Activated CD8-positive, alpha-beta memory T cell treated with anti-CD3 and anti-CD28 coated beads, Interleukin-2, amount 10 ng/mL, durations not matched to agents 7 days and 5 days (primary cell): ENCODE measurements at regions not wholly inside any gene's neighbourhood (a gene's known extent, or its start where the extent isn't known, plus 50 kb on each side); places are given as distances from the start of the nearest gene placed in this dataset.

ENCODE experiments used
- ATAC-seq: fragments of 150-1000 bp; cut with Tn5 transposase; one replicate; pipeline ENCODE4 v1.10.0; 2021; ENCODE audit warnings: moderate library complexity
- CTCF ChIA-PET: fragments of 350-600 bp; sonication (Branson Sonifier 250); formaldehyde crosslinking; loops from one replicate; lab custom pipeline; 2021; ENCODE audit warnings: antibody characterized with exemption; lab: Charles Lee
- DNase-seq: peaks from one replicate; pipeline ENCODE4 v3.0.0-alpha.2; 2020
- H3K27ac Mint-ChIP-seq: one replicate; pipeline ENCODE4 v1.8.0; 2021; ENCODE audit warnings: mild to moderate bottlenecking, mixed read lengths
- H3K27me3 Mint-ChIP-seq: one replicate; pipeline ENCODE4 v1.8.0; 2021; ENCODE audit warnings: mixed read lengths
- H3K36me3 Mint-ChIP-seq: one replicate; pipeline ENCODE4 v1.8.0; 2021; ENCODE audit warnings: mild to moderate bottlenecking, mixed read lengths
- H3K4me1 Mint-ChIP-seq: one replicate; pipeline ENCODE4 v1.8.0; 2021; ENCODE audit warnings: mixed read lengths
- H3K4me3 Mint-ChIP-seq: one replicate; pipeline ENCODE4 v1.8.0; 2021; ENCODE audit warnings: mild to moderate bottlenecking, moderate library complexity, mixed read lengths
- H3K9me3 Mint-ChIP-seq: one replicate; pipeline ENCODE4 v1.8.0; 2022; ENCODE audit warnings: low read depth, mixed read lengths

DNA sequence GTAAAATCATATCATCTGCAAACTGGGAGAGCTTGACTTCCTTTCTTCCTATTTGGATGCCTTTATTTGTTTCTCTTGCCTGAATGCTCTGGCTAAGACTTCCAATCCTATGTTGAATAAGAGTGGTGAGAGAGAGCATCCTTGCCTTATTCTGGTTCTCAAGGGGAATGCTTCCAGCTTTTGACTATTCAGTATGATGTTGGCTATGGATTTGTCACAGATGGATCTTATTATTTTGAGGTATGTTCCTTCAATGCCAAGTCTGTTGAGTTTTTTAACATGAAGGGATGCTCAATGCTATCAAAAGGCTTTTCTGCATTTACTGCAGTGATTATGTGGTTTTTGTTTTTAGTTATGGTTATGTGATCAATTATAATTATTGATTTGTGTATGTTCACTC, 2144.6 kb upstream of the TENM3 start:
- CTCF ChIA-PET = no interaction called here
- Mint-ChIP-seq H3K9me3 (peaks cover 2% of the 10 kb centered on the region), H3K36me3 (no peaks in the 10 kb centered on the region), H3K27ac (no peak overlapping the region), H3K4me1 (no peaks in the 10 kb centered on the region), H3K4me3 (no peak overlapping the region), H3K27me3 (no peaks in the 10 kb centered on the region)
- ATAC-seq (no peak), DNase-seq (no peak)

DNA sequence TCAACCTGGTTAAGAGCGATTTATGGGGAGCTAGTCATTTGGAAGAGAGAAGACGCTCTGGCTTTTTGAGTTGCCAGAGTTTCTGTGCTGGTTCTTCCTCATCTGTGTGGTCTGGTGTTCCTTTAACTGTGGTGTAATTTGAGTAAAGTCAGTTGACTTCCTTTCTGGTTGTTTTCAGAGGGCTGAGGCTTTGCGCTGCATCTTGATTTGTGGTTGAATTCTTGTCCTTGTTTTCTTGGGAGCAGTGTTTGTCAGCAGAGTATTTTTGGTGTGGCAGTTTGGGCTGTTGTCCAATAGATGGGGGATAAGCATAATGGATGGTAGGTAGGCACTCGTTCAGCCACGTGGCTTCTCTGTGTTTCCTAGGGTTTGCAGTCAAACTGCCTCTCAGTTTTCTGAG, 2143.2 kb upstream of the TENM3 start:
- Mint-ChIP-seq H3K9me3 (peaks cover 2% of the 10 kb centered on the region), H3K27ac (no peak overlapping the region), H3K4me1 (no peaks in the 10 kb centered on the region), H3K4me3 (no peak overlapping the region), H3K36me3 (no peaks in the 10 kb centered on the region), H3K27me3 (no peaks in the 10 kb centered on the region)
- no peak for DNase-seq
- CTCF ChIA-PET = no interaction called here
- no peak for ATAC-seq

DNA sequence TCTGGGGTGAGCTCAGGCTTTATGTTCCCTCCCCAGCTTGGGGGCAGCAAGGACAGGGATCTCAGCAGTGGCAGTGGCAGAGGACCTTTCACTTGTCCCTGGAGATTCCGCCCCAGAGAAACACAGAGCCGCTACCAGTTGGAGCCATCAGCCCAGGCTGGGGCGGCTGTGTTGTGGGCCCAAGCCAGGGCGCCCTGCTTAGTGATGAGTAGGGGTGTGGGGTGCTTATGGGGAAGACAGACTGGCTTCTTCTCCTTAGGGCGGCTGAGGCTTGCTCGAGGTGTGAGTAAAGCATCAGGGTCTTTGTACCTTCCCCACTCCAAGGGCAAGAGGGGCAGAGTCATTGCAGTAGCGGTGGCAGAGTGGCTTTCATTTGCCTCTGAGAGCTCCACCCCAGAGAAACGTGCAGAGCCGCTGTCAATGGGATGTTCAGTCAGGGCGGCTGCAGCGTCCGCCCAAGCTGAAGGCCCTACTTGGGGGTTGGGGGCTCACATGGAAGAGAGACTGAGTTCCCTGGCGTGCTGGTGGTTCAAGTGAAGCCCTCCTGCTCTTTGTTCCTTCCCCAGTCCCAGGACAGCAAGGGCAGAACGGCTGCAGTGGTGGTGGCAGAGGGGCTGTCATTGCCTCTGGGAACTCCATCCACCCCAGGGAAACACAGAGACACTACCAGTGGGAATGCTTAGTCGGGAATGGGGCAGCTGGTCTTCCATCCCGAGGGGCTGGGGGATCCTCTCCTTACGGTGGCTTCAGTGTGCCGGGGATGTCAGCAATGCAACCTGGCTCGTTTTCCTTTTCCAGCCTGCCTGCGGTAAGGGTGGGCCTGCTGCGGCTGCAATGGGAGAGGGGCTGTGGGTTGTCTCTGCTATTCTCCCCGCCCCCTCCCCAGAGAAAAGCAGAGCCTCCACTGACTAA, 2142.5 kb upstream of the TENM3 start:
- Mint-ChIP-seq H3K27ac (no peak overlapping the region), H3K9me3 (no peaks in the 10 kb centered on the region), H3K4me1 (no peaks in the 10 kb centered on the region), H3K4me3 (no peak overlapping the region), H3K27me3 (no peaks in the 10 kb centered on the region), H3K36me3 (no peaks in the 10 kb centered on the region)
- DNase-seq = no peak
- CTCF ChIA-PET = no interaction called here
- ATAC-seq = no peak

DNA sequence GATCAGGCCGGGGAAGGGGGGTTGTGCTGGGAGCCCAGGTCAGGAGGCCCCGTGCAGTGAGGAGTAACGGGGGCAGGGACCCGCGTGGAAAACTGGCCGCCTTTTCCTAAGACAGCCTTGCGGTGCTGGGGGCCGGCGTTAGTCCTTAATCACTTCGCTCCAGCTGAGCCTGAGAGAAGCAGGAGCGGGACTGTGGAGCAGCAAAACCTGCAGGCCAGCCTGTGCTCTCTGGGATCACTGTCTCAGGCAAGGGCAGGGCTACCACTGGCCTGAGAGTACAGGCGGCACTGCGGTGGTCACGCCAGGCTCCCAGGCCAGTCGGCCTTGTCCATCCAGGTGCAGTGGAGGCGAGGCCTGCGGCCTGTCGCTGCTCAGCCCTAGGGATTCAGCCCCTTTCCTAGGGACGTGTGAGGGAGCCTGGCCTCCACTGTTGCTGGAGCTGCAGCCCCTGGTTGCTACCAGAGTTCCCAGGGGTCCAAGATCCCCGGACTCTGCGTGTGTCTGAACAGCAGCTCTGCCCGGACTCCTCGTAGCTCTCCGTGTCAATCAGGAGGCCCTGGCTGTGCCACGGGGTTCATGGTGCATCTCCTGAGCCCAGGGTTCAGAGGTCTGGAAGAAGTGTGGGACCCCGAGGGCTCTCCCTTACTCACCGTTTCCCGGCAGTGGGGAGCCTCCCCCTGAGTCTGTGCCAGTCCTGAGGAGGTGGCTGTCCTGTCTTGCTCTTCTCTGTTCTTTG, 2141.7 kb upstream of the TENM3 start:
- Mint-ChIP-seq H3K9me3 (no peaks in the 10 kb centered on the region), H3K36me3 (no peaks in the 10 kb centered on the region), H3K4me1 (no peaks in the 10 kb centered on the region), H3K4me3 (no peak overlapping the region), H3K27ac (no peak overlapping the region), H3K27me3 (no peaks in the 10 kb centered on the region)
- CTCF ChIA-PET = no interaction called here
- ATAC-seq (no peak), DNase-seq (no peak)

DNA sequence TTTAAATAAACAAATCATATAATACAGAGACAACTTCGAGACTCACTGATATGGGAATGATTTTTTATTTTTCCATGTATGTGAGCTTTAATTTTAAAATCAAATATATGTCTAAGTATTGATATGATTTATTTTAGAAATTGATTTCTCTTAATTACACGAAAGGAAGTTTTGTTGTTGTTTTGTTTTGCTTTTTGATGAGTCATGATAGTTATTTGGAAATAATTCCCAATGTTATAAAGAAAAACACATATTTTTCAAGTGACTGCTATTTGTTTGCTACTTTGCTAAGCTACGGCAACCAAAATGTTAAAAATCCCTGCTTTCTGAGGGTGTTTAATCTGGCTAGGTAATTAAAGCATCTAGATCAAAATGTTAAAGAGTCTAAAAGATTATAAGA, 2139.4 kb upstream of the TENM3 start:
- CTCF ChIA-PET = no interaction called here
- no peak overlapping the region for H3K27ac Mint-ChIP-seq
- no peaks in the 10 kb centered on the region for H3K27me3 Mint-ChIP-seq
- DNase-seq = no peak
- no peak overlapping the region for H3K4me3 Mint-ChIP-seq
- no peaks in the 10 kb centered on the region for H3K9me3 Mint-ChIP-seq
- no peak for ATAC-seq
- H3K36me3 Mint-ChIP-seq = no peaks in the 10 kb centered on the region
- no peaks in the 10 kb centered on the region for H3K4me1 Mint-ChIP-seq

DNA sequence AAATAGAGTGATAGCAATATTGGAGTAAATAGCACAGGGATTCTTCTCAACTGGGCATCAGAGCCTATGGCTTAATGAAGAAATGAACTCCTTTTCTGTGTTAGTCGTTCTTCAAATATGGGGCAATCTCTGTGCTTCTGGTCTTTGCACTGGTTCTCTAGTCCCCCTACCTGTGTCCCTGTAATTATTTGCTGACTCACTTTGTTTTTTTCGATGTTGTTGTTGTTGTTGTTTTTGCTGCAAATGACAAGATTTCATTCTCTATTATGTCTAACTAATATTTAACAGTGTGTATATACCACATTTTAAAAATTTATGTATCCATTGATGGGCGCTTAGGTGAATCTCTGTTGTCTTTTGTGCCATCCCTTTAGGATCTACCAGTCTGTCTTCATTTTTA, 2137.8 kb upstream of the TENM3 start:
- no peak overlapping the region for H3K27ac Mint-ChIP-seq
- no peaks in the 10 kb centered on the region for H3K9me3 Mint-ChIP-seq
- no peak for ATAC-seq
- no peak overlapping the region for H3K4me3 Mint-ChIP-seq
- H3K27me3 Mint-ChIP-seq = no peaks in the 10 kb centered on the region
- CTCF ChIA-PET = no interaction called here
- no peak for DNase-seq
- H3K4me1 Mint-ChIP-seq = no peaks in the 10 kb centered on the region
- no peaks in the 10 kb centered on the region for H3K36me3 Mint-ChIP-seq

DNA sequence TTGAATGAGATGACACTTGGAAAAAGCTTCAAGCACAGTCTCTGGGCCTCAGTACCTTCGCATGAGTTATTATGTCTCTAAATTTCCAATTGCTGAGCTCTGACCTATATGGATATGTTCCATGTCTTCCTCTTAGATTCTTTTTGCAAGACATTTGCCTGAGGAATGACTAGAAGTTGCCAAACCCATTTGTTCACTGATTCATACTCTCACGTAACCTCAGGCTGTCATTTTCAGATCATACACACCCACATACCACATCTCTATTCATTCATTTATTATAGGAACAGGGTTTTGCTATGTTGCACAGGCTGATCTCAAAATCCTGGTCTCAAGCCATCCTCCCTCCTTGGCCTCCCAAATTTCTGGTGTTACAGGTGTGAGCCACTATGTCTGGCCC, 2137.1 kb upstream of the TENM3 start:
- peaks cover 2% of the 10 kb centered on the region for H3K9me3 Mint-ChIP-seq
- no peak overlapping the region for H3K4me3 Mint-ChIP-seq
- H3K27me3 Mint-ChIP-seq = no peaks in the 10 kb centered on the region
- no peaks in the 10 kb centered on the region for H3K4me1 Mint-ChIP-seq
- CTCF ChIA-PET = no interaction called here
- no peak for ATAC-seq
- DNase-seq = no peak
- no peaks in the 10 kb centered on the region for H3K36me3 Mint-ChIP-seq
- H3K27ac Mint-ChIP-seq = no peak overlapping the region

DNA sequence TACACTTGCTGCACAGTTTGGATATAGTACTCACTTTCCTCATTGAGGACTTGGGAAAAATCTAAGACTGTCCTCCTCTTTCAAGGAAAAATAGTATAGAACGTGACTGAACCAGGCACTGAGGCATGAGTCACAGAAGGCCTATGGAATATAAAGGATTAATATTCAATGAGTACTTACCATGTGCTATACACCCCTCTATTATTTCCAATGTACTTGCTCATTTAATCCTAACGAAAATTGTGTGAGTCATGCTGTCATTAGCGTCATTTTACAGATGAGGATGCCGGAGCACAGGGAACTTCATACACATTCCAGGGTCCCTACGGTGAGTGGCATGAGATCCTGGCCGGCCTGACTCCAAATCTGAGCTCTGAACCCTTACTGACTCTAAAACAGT, 2136.2 kb upstream of the TENM3 start:
- Mint-ChIP-seq H3K4me3 (no peak overlapping the region), H3K27me3 (no peaks in the 10 kb centered on the region), H3K36me3 (no peaks in the 10 kb centered on the region), H3K4me1 (no peaks in the 10 kb centered on the region), H3K27ac (no peak overlapping the region), H3K9me3 (peaks cover 2% of the 10 kb centered on the region)
- CTCF ChIA-PET = no interaction called here
- DNase-seq = no peak
- no peak for ATAC-seq

DNA sequence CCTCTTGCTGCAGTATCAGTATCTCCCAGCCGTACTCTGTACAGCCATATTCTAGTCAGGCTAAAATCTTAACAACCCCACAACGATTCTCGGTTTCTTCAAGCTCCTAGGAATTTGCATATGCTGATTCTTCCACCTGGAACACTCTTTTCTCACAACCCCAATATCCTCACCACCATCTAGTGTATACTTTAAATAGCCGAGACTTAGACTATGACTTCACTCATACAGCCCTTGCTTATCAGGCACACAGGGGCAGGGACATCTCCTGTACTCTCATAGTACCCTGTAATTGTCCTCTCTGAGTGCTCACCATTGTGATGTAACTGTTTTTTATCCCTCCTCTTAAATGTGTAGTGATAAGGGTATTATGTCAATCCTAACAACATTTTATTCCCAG, 2126.4 kb upstream of the TENM3 start:
- H3K27ac Mint-ChIP-seq = no peak overlapping the region
- no peak overlapping the region for H3K4me3 Mint-ChIP-seq
- H3K9me3 Mint-ChIP-seq = peaks cover 2% of the 10 kb centered on the region
- DNase-seq (no peak), ATAC-seq (no peak)
- no peaks in the 10 kb centered on the region for H3K4me1 Mint-ChIP-seq
- no peaks in the 10 kb centered on the region for H3K36me3 Mint-ChIP-seq
- CTCF ChIA-PET = no interaction called here
- no peaks in the 10 kb centered on the region for H3K27me3 Mint-ChIP-seq

DNA sequence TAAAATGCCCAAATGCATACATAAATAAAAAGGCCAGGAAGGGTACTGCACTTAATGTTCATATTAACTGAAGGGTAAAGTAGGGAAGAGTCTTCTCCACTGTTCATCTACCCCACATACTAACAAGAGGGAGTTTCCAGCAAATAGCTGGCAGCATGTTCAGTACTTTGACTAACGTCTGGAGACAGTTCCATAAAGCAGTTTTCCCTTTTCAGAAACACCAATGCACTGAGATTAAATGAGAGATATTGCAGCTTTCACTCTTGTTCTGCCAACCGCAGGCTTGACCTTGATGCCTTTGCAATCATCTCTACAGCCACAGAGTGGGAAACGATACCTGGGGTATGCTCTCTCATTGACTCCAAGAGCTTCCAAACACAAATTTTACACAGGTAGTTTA, 2123.1 kb upstream of the TENM3 start:
- H3K36me3 Mint-ChIP-seq = no peaks in the 10 kb centered on the region
- no peaks in the 10 kb centered on the region for H3K27me3 Mint-ChIP-seq
- CTCF ChIA-PET = no interaction called here
- H3K4me1 Mint-ChIP-seq = no peaks in the 10 kb centered on the region
- no peak for DNase-seq
- H3K27ac Mint-ChIP-seq = no peak overlapping the region
- no peak for ATAC-seq
- H3K9me3 Mint-ChIP-seq = no peaks in the 10 kb centered on the region
- no peak overlapping the region for H3K4me3 Mint-ChIP-seq

DNA sequence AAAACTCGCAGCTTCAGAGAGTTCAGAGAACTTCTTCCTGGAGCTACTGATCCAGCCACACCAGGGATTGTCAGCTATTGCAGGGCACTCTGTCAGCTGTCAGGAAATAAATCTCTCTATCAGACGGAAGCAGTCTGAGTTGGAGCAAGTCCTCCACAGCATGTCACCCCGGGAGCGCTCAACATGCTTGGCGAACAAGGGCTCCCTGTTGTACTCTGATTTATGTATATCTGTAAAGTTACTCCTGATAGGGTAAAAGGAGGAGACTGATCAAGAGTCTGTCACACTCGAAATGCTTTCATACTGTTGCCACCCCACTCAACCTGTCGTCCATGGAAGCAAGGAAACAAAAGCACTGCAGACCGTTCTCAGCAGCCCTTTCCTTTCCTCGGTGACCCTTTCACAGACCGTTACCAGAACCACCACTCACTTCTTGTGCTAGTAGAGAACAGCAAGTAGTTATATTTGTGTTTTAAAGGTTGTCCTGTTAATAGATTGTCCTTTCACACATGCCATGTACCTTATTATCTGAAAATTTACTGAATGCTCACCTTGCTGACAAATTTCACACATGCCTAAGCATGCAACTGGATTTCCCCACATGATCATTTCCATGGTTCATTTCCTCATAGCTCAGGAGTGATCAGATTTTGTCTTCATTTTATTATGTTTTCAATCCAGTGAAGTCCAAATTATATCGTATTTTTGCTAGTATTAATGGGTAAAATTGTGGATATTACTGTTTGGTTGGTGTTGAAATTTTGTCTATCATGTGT, 2108.9 kb upstream of the TENM3 start:
- DNase-seq (no peak), ATAC-seq (no peak)
- Mint-ChIP-seq H3K4me1 (no peaks in the 10 kb centered on the region), H3K9me3 (no peaks in the 10 kb centered on the region), H3K36me3 (no peaks in the 10 kb centered on the region), H3K27ac (no peak overlapping the region), H3K4me3 (no peak overlapping the region), H3K27me3 (no peaks in the 10 kb centered on the region)
- CTCF ChIA-PET = no interaction called here

DNA sequence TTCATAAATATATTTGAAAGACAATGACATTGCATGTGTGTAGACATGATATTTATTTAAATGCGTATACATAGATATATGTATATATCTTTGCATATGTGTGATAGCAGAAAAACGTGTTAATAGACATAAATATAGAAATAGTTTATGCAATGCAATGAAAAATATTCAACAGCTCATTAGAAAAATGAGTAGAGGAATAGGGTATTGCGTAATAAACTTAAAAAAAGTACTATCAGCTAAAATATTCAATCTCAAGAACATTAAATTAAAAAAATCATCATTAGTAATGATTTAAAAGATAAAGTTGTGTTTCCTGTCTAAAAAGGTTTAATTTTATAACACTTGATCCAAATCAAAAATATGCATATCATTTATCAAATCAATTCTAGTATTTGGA, 2101.5 kb upstream of the TENM3 start:
- DNase-seq (no peak), ATAC-seq (no peak)
- Mint-ChIP-seq H3K9me3 (no peaks in the 10 kb centered on the region), H3K27ac (no peak overlapping the region), H3K4me1 (no peaks in the 10 kb centered on the region), H3K36me3 (no peaks in the 10 kb centered on the region), H3K27me3 (no peaks in the 10 kb centered on the region), H3K4me3 (no peak overlapping the region)
- CTCF ChIA-PET = no interaction called here

DNA sequence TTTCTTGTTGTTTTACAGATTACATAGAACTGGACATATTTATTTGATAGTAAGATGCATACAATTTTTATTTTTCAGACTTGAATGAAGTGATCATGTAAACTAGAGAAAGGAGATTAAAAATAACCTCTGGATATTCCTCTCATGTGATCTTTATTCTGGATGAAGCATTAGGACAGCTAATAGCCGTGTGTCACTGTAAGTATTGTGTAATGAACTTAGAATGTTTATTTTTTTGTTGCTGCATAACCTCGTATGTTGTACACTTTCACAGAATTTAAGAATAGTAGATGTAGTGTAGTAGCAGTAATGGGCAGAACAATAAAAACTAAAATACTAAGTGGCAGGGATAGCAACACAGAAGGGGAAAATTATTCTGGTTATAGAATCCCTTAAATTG, 2094.5 kb upstream of the TENM3 start:
- no peak overlapping the region for H3K4me3 Mint-ChIP-seq
- CTCF ChIA-PET = no interaction called here
- no peaks in the 10 kb centered on the region for H3K36me3 Mint-ChIP-seq
- H3K9me3 Mint-ChIP-seq = no peaks in the 10 kb centered on the region
- DNase-seq (no peak), ATAC-seq (no peak)
- no peak overlapping the region for H3K27ac Mint-ChIP-seq
- no peaks in the 10 kb centered on the region for H3K4me1 Mint-ChIP-seq
- no peaks in the 10 kb centered on the region for H3K27me3 Mint-ChIP-seq

DNA sequence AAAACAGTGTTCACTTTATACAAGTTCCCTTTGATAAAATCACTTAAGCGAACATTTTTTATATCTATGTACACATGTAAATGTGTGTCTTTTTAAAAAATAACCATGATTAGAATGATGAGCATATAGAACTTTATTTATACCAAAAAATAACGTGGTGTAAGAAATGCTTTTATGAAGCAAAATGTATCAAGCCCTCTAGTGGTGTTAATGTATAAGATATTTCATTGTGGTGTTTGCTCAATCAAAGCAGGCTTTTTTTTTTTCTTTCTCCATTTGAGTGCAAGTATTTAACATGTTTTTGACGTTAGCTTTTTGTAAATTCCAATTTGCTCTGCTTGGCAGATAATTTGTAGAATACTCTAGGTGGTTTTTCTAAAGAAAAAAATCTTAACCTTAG, 2092.4 kb upstream of the TENM3 start:
- Mint-ChIP-seq H3K4me3 (no peak overlapping the region), H3K36me3 (no peaks in the 10 kb centered on the region), H3K9me3 (no peaks in the 10 kb centered on the region), H3K27me3 (no peaks in the 10 kb centered on the region), H3K4me1 (no peaks in the 10 kb centered on the region), H3K27ac (no peak overlapping the region)
- no peak for DNase-seq
- CTCF ChIA-PET = no interaction called here
- ATAC-seq = no peak
